A673 (cell line): ENCODE measurements at regions not wholly inside any gene's neighbourhood (a gene's known extent, or its start where the extent isn't known, plus 50 kb on each side); places are given as distances from the start of the nearest gene placed in this dataset.

Source experiments
- BruUV-seq: library from RNA; stranded (reverse); fragments of 400-500 nt; replicated peaks from 2 replicates; lab custom pipeline; 2021; lab: Mats Ljungman, UMichigan
- CTCF ChIA-PET: fragments of 300-600 bp; sonication (Branson Sonifier 250); formaldehyde crosslinking; loops from one replicate; lab custom pipeline; 2022; ENCODE audit warnings: antibody characterized with exemption; lab: Charles Lee
- POLR2A ChIA-PET: fragments of 300-600 bp; sonication (Branson Sonifier 250); formaldehyde crosslinking; loops from one replicate; lab custom pipeline; 2022; ENCODE audit warnings: antibody characterized with exemption; ENCODE audit not compliant: low non-redundant PET; lab: Charles Lee
- DNase-seq: peaks from one replicate; pipeline ENCODE4 v3.0.0-alpha.2; 2015; ENCODE audit warnings: low spot score
- H3K27ac ChIP-seq: fragments of 200-600 bp; sonication (generic); 2 replicates; pipeline ENCODE4 v1.5.1; 2016; ENCODE audit warnings: mixed run types, low read depth, mild to moderate bottlenecking, mixed read lengths, antibody characterized with exemption, low read length; ENCODE audit not compliant: poor library complexity, severe bottlenecking
- H3K27me3 ChIP-seq: fragments of 200-600 bp; sonication (generic); replicated peaks from 2 replicates; pipeline ENCODE4 v1.6.1; 2017; ENCODE audit warnings: mixed run types, low read depth, mild to moderate bottlenecking, mixed read lengths, antibody characterized with exemption, low read length; ENCODE audit not compliant: insufficient read depth, poor library complexity
- H3K36me3 ChIP-seq: fragments of 200-600 bp; sonication (generic); 2 replicates; pipeline ENCODE4 v1.6.1; 2016; ENCODE audit warnings: mixed run types, mild to moderate bottlenecking, mixed read lengths, antibody characterized with exemption, low read length; ENCODE audit not compliant: insufficient read depth, poor library complexity, severe bottlenecking
- H3K4me1 ChIP-seq: fragments of 200-600 bp; sonication (generic); 2 replicates; pipeline ENCODE4 v1.6.1; 2017; ENCODE audit warnings: mixed run types, mild to moderate bottlenecking, mixed read lengths, antibody characterized with exemption, low read length; ENCODE audit not compliant: insufficient read depth, poor library complexity, severe bottlenecking
- H3K4me3 ChIP-seq: fragments of 200-600 bp; sonication (generic); 2 replicates; pipeline ENCODE4 v1.5.1; 2016; ENCODE audit warnings: low read depth, mixed run types, mild to moderate bottlenecking, mixed read lengths, low read length; ENCODE audit not compliant: poor library complexity, severe bottlenecking
- H3K9me3 ChIP-seq: fragments of 200-600 bp; sonication (generic); 2 replicates; pipeline ENCODE4 v1.6.1; 2016; ENCODE audit warnings: mixed run types, low read depth, mild to moderate bottlenecking, mixed read lengths, antibody characterized with exemption, low read length; ENCODE audit not compliant: poor library complexity, severe bottlenecking
- EZH2 ChIP-seq: fragments of 200-600 bp; sonication (generic); IDR thresholded peaks from 2 replicates; pipeline ENCODE4 v1.6.1; 2017; ENCODE audit warnings: borderline replicate concordance, low read depth, mild to moderate bottlenecking, mixed read lengths, antibody characterized with exemption, low read length; ENCODE audit not compliant: poor library complexity, severe bottlenecking
- intact Hi-C: fragments of 100-400 bp; cut with micrococcal nuclease; formaldehyde crosslinking; loops from one replicate; pipeline ENCODE4 v1.10.0; 2022; ENCODE audit not compliant: unreplicated experiment
- TF ChIP-seq, protein P1 (sequence below): fragments of 300-800, 200-600 bp; sonication (generic); conservative IDR thresholded peaks from 2 replicates; pipeline ENCODE4 v1.5.1; 2017; ENCODE audit warnings: low read depth, mild to moderate bottlenecking, antibody characterized with exemption, low read length, moderate library complexity, mixed read lengths

DNA sequence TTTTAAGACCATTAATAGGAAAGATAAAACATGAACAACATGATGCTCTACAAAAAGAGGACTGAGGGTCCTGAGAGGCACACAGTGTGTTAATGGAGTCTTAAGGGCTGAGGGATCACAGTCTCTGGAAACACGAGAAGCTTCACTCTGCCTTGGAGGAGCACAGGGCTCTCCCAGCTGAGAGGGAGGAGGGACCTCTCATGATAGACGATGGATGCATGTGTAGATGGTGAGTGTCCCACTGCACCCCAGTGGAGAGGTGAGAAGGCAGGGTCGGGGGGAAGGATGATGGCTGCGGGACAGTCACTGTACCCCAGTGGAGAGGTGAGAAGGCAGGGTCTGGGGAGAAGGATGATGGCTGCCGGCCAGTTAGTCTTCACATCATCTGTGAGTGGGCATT, 613.4 kb downstream of the IRX1 start:
- intact Hi-C loops, result no loop called here
- H3K27me3 ChIP-seq, result no peaks in the 10 kb centered on the region
- CTCF ChIA-PET, result no interaction called here
- DNase-seq, result no peak
- TF ChIP-seq, protein P1, sequence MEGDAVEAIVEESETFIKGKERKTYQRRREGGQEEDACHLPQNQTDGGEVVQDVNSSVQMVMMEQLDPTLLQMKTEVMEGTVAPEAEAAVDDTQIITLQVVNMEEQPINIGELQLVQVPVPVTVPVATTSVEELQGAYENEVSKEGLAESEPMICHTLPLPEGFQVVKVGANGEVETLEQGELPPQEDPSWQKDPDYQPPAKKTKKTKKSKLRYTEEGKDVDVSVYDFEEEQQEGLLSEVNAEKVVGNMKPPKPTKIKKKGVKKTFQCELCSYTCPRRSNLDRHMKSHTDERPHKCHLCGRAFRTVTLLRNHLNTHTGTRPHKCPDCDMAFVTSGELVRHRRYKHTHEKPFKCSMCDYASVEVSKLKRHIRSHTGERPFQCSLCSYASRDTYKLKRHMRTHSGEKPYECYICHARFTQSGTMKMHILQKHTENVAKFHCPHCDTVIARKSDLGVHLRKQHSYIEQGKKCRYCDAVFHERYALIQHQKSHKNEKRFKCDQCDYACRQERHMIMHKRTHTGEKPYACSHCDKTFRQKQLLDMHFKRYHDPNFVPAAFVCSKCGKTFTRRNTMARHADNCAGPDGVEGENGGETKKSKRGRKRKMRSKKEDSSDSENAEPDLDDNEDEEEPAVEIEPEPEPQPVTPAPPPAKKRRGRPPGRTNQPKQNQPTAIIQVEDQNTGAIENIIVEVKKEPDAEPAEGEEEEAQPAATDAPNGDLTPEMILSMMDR, result no peak
- TF ChIP-seq EZH2, result no peak
- no peak overlapping the region for H3K27ac ChIP-seq
- BruUV-seq, result no TSS peak
- H3K9me3 ChIP-seq, result peaks cover 23% of the 10 kb centered on the region
- H3K4me1 ChIP-seq, result no peaks in the 10 kb centered on the region
- H3K4me3 ChIP-seq, result no peak overlapping the region
- POLR2A ChIA-PET, result no interaction called here
- no peaks in the 10 kb centered on the region for H3K36me3 ChIP-seq

DNA sequence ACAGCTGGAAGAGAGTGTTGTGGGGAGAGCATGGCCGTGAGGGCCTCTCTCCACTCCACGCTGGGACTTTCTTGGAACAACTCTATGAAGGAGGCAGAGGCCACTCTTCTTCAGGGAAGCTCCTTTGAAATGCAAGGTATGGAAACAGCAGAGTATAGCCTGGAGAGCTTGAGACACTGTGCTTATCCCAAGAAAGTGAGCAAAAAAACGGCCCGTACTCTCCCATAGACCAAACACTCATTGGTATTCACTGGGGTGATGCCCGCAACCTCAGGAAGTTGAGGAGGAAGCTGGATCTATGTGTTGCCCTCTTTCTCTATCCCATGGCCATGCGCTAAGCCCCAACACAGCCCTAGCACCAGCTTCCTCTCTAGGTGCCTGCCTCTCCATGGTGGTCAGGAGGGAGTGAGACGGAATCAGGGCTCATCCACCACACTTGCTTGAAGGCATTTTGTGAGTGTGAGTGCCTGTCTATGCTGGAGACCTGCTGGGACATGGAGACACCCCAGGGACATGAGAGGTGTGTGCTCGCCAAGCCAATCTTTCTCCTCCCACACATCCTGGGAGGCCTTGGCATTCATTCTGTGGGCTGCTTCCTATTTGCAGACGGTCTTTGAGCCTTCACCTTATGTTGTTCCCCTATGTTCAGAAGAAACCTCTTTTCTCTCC, 616.6 kb downstream of the IRX1 start:
- H3K27ac ChIP-seq, result no peak overlapping the region
- peaks cover 20% of the 10 kb centered on the region for H3K9me3 ChIP-seq
- intact Hi-C loops, result no loop called here
- H3K36me3 ChIP-seq, result no peaks in the 10 kb centered on the region
- ChIA-PET POLR2A (no interaction called here), CTCF (interaction anchor here (0.6 kb wide), 1 partner anchor 84 kb away, joined by 3 read pairs; no protein-coding TSS in a partner anchor)
- no peaks in the 10 kb centered on the region for H3K27me3 ChIP-seq
- no peak for DNase-seq
- no peak overlapping the region for H3K4me3 ChIP-seq
- TF ChIP-seq EZH2, result no peak
- TF ChIP-seq, protein P1, result no peak
- BruUV-seq, result no TSS peak
- H3K4me1 ChIP-seq, result no peaks in the 10 kb centered on the region

DNA sequence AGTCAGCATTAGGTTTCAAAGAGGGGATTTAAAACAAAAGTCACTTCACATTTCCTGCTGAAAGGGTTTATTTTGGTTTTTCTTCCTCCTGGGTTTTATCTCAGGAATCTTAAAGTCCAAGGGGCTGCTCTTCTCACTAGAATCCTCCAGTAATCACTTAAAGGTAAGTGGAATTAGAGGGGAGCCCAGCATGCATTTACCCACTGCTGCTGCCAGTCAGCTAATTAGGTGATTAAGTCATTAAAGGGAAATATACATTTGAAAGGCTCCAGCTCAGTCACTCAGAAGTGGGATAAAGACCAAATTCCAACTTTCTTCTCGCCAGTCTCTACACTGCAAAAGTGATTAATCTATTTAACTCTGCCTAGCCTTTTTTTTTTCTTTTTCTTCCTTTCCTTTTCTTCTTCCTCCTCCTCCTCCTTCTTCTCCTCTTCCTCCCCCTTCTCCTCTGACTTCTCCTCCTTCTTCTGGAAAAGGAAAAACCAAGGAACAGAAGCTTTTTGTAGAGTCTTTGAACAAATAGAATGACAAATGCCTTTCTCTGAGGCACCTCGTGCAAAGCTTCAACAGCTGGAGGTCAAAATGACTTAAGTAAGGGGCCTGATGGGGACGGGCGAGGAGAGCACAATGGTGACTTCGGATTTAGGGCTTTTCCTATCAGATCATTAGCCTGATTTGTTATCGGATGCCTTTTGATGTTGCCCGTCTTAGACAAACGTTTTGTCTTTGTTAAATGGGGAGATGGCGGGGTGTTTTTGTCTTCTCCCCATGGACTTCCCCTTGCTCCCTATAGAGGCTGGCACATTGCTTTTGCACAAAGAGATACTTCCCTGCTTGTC, 617.6 kb downstream of the IRX1 start:
- Histone ChIP-seq H3K27ac (no peak overlapping the region), H3K36me3 (no peaks in the 10 kb centered on the region), H3K9me3 (peaks cover 21% of the 10 kb centered on the region), H3K4me1 (no peaks in the 10 kb centered on the region), H3K4me3 (no peak overlapping the region), H3K27me3 (no peaks in the 10 kb centered on the region)
- BruUV-seq, result no TSS peak
- POLR2A ChIA-PET, result no interaction called here
- CTCF ChIA-PET, result no interaction called here
- DNase-seq, result no peak
- intact Hi-C loops, result no loop called here
- TF ChIP-seq, protein P1, result no peak
- TF ChIP-seq EZH2, result no peak
